ENCODE measurements at regions not wholly inside any gene's neighbourhood (a gene's known extent, or its start where the extent isn't known, plus 50 kb on each side); places are given as distances from the start of the nearest gene placed in this dataset.
A peak's percentile ranks its signal among the peaks of the same experiment; 100 is the strongest.
"Not testable (repeated sequence)": the region's sequence is repeated elsewhere in the genome, so short reads cannot be mapped to it uniquely, and the experiment has no call there.

GRCh38 chr15:26114128-26114527, 251.0 kb upstream of the ATP10A start:
- not testable (repeated sequence) for DNase-seq

DNA sequence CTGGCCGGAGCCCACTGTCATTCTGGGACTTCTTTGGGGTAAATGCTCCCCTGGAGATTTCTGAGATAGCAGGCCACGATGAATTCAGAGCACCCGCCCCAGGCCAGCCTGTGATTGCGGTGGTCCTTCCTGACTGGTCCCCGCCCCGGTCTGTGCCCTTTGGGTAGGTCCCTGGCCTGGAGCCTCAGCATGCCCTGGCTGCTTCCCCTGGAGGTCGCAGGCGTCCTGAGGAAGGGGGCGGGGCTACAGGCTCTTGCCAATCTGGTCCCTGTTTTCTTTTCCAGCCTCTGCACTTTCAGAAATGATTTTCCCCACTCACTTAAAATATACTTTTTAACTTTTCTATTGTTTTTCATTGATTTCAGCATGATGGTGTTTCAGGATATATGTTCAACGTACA, 250.2 kb upstream of the ATP10A start:
- DNase-seq: no peak

DNA sequence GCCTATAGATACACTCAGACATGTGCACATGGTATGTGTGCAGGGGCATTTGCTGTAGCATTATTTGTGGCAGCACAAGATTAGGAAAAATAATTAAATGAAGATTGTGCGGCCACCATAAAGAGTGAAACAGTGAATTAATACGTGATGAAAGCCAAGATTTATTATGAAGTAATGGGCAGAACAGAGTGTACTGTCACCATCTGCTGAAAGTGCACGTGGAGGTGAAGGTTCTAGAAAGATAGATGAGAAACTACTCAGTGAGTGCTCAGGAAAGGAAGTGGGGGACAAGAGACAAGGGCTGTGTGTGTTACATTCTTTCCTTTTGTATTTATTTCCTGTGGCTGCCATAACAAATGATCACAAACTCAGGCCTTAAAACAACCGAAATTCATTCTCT, 246.1 kb upstream of the ATP10A start:
- DNase-seq: no peak

GRCh38 chr15:26106556-26106955, 243.4 kb upstream of the ATP10A start:
- DNase-seq: no peak

DNA sequence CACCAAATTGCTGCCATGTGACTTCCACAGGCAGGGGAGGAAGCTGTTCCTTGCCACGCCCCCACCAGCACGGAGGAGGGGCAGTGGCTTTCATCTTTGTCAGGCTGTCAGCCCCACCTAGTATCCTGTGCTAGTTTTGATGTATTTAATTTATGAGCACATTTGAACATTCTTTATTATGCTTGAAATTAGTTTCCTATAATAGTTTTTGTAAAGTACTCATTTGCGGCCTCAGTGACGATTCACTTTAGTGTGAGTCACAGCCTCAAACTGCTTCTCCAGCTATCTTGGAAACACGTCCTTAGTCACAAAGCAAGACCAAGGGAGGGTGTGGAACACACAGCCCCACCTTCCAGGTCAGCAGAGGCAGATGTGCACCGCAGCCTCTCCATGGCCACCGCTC, 239.9 kb upstream of the ATP10A start:
- no peak for DNase-seq

DNA sequence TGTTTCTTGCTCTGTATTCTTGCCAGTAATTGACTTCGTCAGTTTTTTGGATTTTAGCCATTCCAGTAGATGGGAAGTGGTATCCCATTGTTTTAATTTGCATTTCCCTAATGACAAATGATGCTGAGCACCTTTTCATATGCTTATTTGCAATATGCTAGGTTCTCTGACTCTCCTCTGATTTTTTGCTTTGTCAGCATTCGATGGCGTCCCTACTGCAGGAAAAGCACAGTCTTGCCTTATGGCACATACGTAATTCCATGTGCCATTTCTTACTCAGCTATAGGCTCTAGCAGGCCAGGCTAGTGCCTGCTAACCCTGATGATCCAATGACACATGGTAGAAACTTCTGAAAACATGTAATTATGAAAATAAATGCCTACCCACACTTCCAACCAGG, 239.2 kb upstream of the ATP10A start:
- DNase-seq: no peak

GRCh38 chr15:26101443-26101842, 238.3 kb upstream of the ATP10A start:
- no peak for DNase-seq

DNA sequence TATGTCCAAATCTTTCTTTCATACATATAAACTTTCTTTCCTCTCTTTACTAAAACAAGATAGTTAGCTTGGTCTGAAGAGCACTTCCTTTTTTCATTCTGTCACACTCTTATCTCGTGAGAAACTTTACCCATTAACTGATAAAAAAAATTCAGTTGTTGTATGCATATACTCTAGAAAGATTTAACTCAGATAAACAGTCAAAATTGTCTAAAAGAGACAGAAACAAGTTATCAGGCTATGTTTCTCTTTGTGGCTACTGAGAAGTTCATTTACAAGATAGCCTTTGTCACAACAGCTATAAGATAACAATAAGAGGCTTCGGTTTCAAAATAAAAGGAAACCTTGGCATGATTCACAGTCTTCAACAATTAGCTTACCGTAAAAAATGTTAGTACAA, 235.7 kb upstream of the ATP10A start:
- no peak for DNase-seq

DNA sequence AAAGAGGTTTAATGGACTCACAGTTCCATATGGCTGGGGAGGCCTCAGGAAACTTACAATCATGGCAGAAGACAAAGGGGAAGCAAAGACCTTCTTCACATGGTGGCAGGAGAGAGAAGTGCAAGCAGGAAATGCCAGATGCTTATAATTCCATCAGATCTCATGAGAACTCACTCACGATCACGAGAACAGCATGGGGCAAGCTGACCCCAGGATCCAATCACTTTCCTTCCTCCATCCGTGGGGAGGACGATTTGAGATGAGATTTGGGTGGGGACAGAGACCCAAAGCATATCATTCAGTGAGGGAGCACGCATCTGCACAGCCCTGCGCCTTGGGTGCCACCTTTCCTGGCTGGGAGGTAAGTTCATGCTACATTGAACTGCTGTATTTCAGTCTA, 234.1 kb upstream of the ATP10A start:
- DNase-seq: no peak

DNA sequence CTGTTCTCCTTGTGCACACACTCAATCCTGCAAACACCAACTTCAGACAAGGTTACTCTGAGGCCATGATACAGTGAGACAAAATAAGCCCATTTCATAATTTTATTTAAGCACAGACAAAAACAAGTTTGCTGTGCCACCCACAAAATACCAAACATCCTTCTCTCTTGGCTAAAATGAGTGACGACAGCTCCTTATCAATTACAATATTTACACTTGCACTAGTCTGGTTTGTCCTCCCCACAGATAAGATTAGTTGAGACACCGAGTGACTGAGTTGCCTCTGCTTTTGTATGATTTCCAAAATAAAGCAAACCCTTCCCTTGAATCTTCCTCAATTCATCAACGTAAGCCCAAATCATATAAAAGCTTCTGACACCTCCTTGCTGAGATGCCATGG, 233.5 kb upstream of the ATP10A start:
- no peak for DNase-seq

DNA sequence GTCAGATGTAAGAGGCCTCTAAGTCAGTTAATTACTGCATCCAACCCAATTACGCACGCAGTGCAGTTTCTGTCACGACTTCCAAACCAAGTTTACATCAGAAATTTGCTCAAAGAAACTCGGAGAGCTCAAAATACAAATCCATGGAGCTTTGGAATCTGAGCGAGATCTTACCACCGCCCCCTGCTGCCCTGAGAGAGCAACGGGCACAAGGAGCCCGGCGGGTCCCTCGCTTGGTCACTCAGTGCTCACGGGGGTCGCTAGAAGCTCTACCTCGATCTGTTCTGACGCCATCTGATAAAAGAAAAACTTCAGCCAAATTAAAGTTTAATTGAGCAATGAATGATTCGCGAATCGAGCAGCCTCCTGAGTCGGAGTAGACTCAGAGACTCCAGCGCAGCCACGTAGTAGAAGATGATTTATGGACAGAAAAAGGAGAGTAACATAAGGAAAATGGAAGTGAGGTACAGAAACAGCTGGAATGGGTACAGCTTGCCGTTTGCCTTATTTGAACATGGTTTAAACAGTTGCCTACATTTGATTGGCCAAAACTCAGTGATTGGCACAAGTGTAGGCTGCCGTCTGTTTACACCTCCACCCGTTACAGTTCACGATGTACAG, 232.7 kb upstream of the ATP10A start:
- DNase-seq: no peak

- no peak for DNase-seq
Observed at GRCh38 chr15:26091184-26091583, 228.1 kb upstream of the ATP10A start.

GRCh38 chr15:26087881-26088280, 224.8 kb upstream of the ATP10A start:
- DNase-seq: no peak

GRCh38 chr15:26087395-26087794, 224.3 kb upstream of the ATP10A start:
- no peak for DNase-seq

DNA sequence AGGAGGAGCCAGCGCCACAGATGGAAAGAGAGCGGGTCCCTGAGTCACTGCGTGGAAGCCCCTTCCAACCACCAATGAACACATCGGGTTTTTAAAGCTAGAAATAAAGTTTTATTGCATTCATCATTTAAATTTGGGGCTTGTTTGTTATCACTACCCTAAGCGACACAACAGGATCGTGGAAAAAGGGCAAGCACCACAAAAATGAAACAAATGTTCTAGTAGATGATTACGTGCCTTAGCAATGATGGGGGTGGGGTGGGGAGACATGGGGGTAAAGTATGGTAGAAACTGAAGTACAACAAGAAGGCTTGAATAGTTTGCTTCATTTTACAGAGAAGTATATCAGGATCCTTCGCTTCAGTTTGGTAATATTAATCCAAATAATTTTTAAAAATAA, 221.6 kb upstream of the ATP10A start:
- DNase-seq: no peak

DNA sequence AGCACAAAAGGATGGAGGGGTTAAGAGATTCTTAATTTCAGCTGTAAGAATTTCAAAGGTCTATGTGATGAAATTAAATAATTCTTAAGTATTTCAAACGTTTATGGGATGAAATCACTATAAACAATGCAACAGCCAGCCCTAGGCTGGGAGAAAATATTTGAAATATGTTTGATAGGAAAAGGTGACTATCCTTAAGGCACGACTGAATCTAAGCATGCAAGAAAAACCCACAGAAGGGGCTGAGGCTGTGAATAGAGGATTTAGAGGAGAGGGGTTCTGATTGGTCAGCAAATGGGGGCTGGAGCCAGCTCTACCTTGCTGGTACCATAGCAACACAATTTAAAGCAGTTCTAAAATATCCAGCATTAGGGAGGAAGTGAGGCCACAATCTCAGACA, 220.8 kb upstream of the ATP10A start:
- DNase-seq: no peak

DNA sequence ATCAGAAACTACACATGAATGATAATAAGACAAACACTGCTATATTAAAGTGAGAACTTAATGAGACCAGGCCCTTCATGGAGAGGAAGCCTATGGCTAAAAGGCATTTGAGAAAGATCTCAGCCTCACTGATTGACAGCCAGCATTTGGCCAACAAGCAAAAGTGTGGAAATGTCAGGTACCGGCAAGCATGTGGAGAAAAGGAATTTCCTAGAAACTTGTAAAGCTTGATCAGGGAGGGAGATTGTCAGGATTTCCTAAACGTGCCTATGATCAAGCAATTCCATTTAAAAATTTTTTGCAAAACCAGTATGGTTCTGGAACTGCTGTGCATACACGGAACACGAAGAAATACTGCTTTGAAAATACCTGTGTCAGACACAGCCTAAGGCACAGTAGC, 220.3 kb upstream of the ATP10A start:
- no peak for DNase-seq

GRCh38 chr15:26082221-26083109, 219.3 kb upstream of the ATP10A start:
- peak; percentile 89 for DNase-seq

DNA sequence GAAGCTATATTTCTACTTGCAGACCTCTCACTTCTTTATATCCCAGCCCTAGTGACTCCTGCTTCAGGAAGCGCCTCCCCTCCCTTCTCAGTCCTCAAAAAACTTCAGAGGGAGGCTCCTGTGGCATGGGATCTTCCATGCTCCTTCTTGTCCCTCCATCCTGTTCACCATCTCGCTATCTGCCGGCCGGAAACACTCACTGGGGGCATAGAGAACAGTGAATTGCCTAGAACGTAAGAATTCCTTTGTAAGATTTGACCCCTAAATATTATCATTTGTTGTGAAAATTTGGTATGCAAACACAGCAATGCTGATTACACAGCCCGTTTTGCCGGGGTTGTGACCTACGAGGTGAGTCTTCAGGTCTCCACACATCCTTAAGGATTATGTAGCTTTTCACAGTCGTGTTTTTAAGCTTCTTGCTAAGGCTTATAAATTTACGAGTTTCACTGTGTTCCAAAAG, 218.7 kb upstream of the ATP10A start:
- no peak for DNase-seq

DNA sequence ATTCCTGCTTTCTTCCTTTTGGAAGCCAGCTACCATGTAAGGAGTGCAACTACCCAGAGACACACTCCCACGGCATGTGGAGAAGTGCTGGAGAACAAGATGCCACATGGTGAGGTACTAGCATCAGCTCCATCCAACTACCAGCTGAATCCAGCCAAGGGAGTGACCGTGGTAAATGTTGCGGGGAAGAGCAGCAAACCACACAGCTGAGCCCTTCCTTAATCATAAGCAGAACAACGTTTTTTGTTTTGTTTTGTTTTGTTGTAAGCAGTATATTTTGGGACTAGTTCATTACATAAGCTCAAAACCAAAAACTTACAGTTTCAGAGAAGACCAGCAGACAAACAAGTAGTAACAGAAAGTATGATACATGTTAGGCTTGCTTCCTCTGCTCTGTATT, 212.6 kb upstream of the ATP10A start:
- no peak for DNase-seq

DNA sequence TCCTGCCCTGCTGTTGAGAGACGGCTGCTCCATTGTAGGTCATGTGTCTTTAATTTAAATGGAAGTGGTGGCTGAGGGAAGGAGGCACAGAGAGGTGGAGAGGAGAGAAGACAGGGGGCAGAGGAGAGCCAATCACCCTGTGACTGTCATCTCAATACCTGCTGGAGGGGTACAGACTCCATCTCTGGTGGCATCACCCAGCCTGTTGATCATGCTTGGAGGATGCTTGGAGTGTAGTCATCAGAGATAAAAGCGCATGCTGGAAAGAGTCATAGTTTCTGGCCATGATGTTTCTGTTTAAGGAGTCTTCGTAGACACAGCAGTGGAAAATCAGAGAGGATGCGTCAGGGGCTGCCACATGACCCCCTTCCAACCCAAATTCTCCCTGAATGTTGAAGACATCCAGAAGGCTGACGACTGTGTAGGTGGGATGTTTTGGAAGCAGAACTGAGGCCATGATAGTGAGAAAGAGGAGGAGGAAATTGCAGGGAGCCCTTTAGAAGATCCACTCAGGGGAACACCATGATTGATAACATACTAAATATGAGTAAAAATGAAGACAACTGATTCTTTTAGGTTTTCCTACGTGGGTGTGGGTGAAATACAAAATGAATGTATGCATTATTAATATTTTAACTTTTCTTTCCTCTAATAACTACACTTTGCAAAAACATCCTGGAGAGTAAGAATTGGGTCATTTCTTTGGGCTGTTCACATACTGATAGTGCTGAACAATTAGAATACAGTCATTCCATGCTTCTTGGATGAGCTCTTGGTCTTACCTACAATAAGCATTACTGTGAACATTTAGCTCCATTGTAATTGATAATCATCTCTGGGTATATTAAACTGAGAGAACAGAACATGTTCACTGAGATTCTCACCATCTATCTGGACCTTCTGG, 210.6 kb upstream of the ATP10A start:
- no peak for DNase-seq

DNA sequence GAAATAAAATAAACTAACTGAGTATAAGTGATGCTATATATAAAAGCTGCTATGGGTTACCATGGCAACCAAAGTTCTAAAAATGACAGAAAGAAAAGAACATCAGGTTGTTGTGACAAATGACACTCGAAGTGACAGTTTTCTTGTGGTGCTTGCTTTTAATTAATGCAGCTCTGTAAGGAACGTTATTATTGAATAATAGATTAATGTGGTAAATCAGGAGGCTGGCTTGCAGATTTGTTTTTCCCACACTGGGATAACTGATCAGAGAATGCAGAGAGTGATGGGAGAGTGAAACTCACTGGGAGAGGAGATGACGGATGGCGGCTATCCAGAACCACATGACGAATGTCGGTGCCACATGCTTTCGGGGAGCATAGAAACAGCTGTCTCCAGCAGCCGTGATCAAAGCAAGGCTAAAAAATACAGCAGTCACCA, 207.0 kb upstream of the ATP10A start:
- no peak for DNase-seq

DNA sequence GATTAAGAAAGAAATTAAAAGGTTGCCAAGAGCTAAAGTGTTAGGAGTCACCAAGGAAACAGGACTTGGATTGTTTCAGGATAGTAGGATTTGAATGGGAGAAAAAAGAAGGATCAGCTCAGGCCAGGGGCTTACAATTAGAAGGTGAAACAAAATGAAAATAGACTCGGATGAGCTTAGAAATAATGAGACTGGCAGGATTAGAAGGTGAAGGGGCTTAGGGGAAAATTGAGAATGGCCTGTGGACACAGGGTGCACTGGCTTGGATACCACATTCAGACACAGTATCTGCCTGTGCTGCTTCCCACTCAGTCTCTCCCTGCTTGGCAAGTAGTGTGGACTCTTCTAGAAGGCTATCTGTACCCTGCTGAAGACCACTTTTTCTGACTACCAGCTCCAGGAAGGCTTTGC, 206.1 kb upstream of the ATP10A start:
- no peak for DNase-seq
